GM23338 (cell line): ENCODE measurements at regions not wholly inside any gene's neighbourhood (a gene's known extent, or its start where the extent isn't known, plus 50 kb on each side); places are given as distances from the start of the nearest gene placed in this dataset.

Experiments used
- POLR2AphosphoS5 ChIP-seq: IDR thresholded peaks from 2 replicates; pipeline ENCODE4 v1.6.1; 2016; ENCODE audit warnings: antibody characterized with exemption, low read depth
- TF ChIP-seq, protein P1 (sequence below), 2 experiments: fragments of 200-600 bp in 1 of 2; sonication (generic) in 1 of 2; conservative IDR thresholded peaks; 2 replicates each; pipeline versions ENCODE4 v1.5.1 to v1.6.1; 2016 to 2017; ENCODE audit warnings: antibody characterized with exemption in 2 of 2, low read depth in 2 of 2, mild to moderate bottlenecking in 2 of 2, moderate library complexity in 1 of 2

DNA sequence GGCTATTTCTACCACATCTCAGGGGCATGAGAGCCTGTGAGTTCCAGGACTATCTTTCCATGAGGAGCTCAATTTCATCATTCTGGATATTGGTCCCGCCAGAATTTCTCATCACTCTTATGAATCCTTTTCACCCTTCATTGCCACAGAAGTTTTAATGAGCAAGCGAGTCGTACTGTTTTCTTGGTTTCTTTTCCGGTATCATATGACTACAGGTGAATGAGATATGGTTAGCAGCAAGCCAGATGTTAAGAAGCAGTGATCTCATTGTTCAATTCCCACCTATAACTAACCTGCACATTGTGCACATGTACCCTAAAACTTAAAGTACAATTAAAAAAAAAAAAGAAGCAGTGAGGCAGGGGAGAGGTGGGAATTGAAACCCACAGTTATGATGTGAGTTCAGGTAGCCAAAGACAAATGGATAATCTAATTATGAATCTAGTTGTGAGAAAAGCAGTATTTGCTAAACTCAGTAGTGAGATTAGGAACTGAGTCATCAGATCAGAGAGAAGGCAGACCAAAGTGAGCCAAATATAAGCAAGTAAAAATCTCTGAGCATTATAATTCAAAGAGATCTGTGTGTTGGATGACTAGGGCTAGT lies 78.0 kb upstream of the ELOVL5 start:
- no peak for TF ChIP-seq POLR2AphosphoS5
- TF ChIP-seq, protein P1, sequence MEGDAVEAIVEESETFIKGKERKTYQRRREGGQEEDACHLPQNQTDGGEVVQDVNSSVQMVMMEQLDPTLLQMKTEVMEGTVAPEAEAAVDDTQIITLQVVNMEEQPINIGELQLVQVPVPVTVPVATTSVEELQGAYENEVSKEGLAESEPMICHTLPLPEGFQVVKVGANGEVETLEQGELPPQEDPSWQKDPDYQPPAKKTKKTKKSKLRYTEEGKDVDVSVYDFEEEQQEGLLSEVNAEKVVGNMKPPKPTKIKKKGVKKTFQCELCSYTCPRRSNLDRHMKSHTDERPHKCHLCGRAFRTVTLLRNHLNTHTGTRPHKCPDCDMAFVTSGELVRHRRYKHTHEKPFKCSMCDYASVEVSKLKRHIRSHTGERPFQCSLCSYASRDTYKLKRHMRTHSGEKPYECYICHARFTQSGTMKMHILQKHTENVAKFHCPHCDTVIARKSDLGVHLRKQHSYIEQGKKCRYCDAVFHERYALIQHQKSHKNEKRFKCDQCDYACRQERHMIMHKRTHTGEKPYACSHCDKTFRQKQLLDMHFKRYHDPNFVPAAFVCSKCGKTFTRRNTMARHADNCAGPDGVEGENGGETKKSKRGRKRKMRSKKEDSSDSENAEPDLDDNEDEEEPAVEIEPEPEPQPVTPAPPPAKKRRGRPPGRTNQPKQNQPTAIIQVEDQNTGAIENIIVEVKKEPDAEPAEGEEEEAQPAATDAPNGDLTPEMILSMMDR (conservative IDR thresholded peaks at IDR 0.05; ENCODE audit: low read depth in 2 of 2): no peak
